ENCODE measurements at regions not wholly inside any gene's neighbourhood (a gene's known extent, or its start where the extent isn't known, plus 50 kb on each side); places are given as distances from the start of the nearest gene placed in this dataset.

DNA sequence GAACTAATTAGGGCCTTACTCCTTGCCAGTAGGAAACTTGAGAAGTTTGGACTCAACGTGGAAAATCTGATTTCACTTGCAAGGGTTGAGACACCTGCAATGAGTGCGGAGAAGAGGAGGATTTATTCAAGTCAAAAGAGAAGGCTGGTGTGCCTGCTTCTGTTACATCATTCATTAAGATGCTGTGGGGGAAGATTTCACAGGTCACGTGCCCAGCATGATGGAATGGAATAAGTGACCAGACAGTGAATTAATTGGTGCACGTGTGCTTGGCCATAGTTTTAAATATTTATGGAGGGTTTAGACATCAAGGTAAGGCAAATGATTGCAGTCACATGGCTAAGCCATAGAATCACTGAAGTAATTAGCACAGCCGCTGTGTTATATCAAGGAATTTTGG lies 155.0 kb downstream of the C7orf25 start:
- no peak for DNase-seq

DNA sequence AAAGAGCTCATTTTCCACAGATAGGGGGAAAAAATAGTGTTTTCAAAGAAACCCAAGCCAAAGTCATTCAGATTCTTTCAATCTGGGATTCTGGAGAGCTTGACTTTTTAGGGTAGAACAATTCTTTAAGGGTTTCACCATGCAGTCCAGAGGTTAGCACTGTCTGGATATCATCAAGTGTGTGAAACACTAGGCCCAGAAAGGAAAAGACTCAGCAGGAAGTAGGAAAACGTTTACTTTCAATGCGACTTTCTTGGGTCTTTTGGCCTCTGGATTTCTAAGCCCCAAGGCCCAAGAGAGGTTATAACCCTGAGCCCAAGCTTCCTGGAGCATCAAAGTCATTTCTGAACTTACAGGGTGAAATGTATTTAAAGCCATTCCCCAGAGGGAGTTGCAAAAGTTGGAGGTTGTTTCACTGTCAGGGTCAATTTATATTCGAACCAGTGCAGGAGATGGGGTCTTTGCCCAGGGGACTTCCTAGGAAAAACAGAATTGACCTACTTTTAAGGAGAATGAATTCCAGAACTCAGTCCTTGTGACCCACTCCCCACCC lies 158.0 kb downstream of the C7orf25 start:
- DNase-seq = no peak

DNA sequence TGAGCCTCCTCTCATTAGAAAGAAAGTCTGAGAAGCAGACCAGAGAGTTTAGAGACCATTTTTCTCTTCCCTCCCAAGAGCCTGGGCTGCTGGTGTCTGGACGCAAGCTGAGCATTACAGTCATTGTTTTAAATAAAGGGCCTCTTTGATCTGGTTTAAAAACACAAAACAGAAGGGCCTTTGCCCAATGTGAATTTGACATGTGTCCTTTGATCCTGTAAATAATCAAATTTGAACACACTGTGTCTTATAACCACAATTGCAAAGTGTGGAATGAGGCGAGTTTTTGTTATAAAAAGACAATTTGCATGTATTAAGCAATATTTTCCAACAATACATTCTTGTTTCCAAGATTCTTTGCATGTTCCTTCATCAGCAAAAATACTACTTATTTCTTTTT lies 158.5 kb downstream of the C7orf25 start:
- DNase-seq = no peak

DNA sequence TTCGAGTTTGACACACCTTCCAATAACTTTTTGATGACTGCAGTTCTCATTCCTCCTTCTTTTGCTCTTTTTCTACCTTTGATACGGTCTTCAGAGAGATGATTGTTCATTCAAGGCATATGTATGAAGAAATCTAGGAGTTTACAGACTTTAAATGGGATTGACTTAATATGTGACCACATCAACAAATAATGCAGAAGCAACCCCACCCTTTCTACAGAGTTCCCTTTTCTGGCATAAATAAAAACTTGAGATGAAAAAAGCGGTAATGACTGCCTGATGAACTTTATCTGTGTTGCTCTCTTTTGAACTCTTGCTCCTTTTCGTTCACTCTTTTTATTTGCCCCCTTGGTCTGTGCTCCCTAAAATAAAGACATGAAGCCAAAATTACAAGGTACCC lies 161.7 kb downstream of the C7orf25 start:
- no peak for DNase-seq

DNA sequence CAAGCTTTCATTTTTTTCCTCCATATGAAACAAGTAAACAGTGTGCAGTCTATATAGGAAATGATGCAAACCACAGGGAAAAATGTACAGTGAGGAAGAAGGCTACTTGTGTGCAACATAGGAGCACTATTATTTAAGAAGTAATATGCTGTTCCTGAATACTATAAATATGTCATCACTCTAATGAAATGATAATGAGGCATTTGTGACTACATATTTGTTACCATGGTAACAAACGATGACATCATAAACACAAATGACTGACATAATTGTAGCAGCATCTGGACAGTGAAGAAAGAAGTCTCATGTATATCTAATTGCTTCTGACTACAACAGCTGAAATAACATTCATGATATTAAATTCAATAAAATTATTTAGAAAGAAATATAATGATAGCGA lies 164.8 kb downstream of the C7orf25 start:
- DNase-seq = no peak

DNA sequence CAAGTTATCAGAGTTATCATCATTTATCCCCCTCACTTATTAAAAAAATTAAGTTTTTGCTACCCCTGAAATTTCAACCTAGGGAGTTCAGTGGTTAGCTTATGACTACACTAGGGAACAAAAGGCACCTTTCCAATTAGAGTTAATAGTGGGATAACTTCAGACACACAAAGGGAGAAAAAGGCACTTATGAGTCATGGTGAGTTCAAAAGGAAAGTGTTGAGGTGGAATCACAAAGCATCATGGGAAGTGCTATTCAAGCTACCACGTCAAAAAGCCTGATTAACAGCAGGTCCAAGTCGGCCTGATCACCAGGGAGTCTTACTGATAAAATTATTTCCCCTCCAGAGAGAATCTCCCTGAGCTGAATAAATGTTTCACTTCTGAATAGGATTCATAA lies 165.7 kb downstream of the C7orf25 start:
- no peak for DNase-seq

DNA sequence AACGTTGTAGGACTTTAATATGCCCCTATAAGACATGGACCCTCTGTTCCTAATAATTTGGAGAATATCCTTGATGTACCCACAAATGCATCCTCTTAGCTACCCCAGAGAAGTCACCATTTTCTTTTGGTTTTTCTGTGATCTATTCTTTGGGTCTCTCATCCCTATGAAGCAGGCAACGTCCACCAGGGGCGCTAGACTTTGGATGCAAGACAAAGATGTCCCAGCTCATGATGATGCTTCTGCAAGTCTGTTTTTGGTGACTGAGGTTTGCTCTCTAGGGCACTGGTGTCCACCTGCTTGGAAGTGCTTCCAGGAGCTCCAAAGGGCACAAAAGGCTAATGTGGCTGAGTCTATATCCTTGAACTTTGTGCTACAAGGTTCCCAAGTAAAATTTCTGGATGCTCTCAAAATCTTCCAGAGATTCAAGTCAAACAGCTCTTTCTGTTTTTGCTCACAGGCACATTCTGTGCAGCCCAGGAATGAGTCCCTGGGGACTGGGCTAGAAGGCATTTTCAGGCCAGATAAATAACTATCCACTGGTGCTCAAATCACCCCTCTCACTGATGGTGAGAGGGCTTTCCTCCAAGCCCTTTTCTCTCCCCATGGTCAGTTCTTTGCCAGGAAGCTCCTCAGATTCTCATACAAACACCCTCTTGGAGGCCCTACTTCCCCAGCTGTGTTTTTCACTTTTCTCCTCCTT lies 166.4 kb downstream of the C7orf25 start:
- peak; percentile 22 for DNase-seq

DNA sequence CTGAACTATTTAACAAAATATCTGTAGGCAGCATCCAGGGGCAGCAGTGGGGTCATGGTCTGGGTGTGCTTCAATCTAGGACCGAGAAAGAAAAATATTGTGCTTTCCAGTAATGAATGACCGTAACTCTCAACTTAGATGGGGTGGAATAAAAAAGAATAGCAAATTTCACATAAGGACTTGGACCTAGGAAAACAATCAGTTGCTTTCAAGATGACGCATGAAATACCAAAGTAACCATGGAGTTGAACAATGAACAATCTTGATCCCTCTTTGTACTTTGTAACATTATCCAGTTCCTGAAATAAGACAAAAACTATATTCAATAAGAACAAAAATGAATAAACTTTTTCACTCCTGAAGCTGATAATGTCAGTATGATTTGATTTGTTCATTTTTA lies 167.1 kb downstream of the C7orf25 start:
- DNase-seq = no peak

DNA sequence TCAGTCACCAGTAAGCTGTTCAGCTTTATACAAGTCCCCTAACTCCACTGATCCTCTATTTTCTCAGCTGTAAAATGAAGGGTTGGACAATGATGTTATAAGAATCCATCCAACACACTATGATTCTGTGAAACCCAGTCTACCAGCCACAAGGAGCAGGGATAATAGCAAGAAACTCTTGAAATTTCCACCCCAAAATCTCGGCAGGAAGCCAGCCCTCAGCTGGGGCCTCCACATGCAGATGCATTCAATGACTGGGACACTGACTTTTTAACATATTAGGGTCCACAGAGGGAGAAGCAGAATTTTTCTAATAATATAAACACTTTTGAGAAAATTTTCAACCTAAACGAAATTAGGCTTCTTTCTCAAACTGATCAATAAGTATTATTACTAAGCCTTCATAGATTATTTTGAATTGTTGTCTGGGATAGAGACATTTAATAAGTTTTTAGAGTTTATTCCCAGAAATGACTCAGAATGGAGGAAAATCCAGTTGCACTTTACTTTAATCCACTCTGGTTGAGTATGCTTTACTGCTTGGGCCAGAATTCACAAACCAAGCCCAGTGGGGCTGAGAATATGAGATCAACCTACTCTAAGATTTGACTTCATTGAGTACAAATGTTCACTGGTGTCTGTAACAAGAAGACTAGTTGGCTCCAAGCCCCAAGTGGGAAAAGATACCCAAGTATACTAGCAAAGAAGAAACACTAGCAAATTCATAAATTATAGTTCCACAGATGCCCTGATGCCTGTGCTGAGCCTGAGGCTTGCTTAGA lies 168.6 kb downstream of the C7orf25 start:
- DNase-seq = no peak

DNA sequence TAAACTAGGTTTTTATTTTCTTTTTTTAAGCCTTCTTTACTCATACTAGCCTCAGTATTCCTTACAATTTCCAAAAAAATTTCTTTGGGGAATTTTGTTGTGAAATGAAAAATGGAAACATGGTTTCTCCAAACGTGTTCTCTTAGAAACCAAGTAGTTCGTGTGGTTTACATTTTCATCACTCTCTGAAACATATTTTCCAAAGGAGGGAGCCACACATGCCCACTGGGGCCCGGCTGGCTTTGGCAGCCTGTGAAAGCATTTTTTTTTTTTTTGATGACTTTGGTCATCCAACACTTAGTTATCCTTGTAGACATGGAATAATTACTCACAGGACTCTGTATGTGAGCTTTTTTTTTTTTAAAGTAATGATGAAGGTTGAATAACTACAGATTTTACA lies 169.6 kb downstream of the C7orf25 start:
- DNase-seq = no peak

DNA sequence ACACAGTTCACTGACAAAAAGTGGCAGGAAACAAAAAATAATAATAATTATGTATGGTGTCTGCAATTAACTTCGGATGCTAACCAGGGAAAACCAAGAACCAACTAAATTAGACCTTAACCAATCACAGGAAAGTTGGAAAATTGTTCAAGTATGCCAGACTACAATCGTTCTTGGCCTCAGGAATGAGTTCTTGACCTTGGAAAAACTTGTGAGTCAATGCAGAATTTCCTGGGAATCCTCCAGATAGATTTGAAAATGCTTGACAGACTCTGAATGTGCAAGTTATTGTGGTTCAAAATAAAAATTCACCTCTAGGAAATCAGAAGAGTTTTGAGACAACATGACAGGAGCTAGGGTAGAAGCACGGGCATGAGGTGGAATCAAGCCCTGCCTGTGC lies 171.5 kb downstream of the C7orf25 start:
- no peak for DNase-seq

DNA sequence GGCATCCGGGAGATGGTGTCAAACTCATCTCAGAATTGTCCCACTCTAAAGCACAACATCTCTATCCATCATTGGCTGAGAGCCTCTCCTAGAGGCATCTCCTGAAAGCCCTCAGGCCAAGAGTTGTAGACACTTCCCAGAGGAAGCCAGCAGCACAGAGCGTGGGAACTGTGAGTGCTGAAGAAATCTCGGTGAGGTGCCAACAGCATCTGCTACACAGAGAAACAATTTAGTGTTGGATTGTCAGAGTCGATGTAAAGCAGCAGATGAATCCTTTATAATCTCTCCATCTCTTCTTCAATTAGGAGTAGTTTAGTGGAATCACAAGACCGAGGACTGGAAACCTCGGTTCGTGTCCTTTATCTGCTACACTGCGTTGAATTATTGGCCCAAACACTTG lies 172.2 kb downstream of the C7orf25 start:
- no peak for DNase-seq

DNA sequence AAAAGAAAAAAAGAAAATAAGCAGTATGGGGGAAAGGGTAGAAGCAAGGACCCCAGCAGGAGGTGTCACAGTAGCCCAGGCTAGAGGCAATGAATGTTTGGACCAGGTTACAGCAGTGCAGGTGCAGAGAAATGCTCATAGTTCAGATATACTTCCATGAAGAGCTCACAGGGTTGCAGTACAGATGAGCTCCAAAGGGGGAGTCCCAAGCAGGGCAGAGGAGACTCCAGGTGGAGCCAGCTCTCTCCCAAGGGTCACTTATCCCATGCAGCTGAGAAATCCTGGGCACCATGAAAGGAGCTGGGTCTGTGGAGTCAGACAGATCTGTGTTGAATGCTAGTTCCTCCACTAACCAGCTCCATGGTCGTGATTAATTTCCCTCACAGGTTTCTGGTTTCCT lies 174.9 kb downstream of the C7orf25 start:
- DNase-seq = no peak

DNA sequence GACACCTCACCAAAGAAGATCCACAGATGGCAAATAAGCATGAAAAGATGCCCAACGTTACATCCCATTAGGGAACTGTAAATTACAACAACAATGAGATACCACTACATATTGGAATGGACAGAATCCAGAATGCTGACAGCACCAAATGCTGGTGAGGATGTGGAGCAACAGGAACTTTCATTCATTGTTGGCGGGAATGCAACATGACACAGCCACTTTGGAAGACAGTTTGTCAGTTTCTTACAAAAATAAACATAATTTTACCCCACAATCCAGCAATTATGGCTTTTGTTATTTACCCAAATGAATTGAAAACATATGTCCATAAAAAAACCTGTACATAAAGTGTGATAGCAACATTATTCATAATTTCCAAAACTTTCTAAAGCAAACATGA lies 176.8 kb downstream of the C7orf25 start:
- DNase-seq = no peak

DNA sequence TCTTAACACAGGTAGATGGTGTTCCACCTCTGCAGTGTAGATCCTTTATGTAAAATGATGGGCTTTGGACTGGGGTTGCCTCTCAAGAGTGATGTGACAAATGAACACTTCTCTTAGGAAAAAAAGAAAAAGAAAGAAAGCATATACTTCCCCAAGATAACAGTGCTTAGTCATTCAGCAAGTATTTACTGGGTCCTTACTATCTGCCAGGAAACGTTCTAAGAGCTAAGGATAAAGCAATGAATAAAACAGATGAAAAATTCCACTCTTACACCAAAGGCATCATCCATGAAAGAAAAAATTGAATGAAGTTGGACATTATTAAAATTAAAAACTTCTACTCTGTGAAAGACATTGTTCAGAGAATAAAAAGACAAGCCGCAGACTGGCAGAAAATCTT lies 177.3 kb downstream of the C7orf25 start:
- DNase-seq = no peak

DNA sequence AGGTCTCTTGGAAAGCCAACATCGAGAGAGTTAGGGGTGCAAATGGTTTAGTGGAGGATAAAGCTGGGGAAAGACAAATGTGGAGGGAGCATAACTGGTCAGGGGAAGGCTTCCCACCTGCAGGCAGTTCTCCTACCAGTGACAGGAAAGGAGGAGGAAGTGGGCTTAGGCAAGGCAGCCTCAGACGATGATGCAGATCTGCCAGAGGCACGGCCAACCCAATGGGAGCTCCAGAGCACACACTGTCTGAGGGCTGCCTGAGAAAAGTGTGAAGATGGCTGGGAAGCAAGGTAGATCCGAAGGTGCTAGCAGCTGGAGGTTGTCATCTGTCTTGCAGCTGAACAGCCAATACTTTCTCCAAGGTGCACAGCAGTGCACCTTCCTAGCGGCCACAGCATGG lies 178.8 kb downstream of the C7orf25 start:
- DNase-seq = no peak

DNA sequence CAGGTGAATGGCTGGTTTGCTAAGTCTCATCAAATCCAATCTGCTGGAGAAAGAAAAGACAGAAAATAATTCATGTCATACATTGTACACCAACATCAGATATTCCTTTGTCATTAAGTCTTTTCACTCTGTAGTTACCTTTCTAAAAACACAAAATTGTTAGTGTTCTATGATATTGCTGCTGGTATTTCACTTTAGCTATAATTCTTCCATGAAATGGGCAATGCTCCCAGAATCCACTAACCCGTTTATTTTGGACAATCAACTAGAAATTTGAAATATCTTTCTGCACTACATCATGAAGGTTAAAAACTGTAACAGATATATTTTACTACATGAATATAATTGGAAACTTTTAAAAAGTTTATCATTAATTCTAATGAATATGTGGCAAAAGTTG lies 181.3 kb downstream of the C7orf25 start:
- DNase-seq = no peak

DNA sequence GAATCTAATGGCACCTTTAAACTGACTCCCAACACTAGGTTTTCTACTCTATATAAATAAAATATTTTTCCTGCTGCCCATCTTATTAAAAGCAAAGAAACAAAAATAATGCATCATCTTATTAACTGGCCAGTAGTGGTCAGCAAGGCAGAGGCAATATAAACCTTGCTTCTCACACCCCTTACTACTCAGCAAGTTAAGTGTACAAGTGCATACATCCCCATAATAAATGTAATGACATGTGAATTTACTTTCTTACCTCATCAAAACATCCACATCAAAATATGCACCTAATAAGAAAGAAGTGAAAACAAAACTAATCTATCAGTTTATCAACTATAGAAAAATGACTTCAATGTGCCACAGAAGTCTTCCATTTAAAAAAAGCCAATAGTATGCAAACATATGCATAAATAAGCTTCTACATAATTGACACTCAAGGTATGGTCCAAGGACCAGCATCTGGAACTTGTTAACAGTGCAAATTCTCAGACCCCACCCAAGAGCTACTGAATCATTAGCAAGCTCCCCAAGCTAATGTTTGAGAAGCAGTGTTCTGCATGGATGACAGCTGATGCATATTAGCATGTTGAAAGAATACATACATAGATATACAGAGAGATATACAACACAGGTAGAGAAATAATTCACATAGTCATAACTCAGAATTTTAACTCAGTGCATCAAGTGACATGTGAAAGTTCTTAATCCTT lies 182.7 kb downstream of the C7orf25 start:
- no peak for DNase-seq

DNA sequence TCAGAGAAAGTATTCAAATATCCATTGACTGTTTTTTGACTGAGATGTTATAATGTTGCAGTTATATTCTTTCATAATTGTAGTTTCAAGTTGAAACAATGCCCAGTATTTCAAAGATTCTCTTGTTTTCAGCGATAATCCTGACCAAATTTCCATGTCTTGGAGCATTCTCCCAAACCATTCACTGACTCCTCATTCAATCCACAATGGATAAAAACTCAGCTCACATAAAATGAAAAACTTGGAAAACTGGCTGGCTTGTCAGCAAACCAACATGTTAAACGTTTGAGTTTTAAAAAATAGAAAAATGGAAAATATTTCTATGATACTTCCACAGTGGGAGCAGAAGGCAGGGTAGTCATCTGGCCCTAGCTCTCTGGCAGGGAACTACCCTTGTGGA lies 184.4 kb downstream of the C7orf25 start:
- DNase-seq = no peak

DNA sequence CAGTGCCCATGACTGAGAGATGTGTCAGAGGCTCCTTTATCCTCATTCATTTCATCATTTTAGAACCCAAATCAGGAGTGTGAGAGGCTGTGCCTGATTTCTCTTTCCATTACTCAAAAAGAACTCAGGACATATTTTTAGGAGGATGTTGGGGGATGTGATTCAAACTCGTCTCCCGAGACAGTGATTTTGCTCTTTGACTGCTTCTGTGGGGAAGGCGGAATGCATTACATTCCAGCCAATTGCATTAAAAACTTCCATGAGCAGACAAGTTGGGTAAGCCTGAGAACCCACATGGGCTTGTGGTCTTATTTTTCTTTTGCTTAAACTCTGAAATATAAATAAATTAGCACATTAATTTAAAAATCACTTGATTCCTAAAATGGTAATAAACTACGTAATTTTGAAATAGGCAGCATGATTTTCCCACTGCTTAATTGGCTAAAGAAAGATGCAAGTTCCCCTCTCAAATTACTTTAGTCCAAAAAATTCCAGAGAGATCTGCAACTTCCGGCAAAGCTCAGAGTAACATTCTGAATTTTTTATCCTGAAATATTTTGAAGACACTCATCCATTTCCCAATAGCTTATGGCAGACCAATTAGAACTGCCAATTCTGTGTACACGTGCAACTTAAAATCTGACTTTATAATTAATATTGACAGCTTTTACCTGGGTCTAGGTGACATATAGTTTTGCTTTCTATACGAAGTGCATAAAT lies 185.6 kb downstream of the C7orf25 start:
- DNase-seq = no peak

DNA sequence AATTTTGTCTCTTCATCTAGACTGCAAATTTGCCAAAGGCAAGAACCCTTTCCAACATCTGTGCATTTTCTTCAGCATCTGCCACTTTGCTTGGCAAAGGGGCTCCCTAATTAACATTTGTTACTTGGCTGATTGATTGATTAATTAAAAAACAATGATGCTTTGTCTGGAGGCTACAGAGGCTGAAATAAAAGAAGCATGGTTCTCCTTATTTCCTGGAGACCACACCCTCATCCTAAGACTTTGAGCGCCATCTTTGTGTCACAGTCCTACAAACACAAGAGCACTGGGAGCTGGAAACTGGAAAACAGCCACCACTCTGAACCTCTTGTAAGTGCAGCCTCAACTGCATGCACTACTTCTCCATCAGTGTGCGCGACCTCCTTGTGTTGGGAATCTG lies 189.2 kb downstream of the C7orf25 start:
- no peak for DNase-seq

DNA sequence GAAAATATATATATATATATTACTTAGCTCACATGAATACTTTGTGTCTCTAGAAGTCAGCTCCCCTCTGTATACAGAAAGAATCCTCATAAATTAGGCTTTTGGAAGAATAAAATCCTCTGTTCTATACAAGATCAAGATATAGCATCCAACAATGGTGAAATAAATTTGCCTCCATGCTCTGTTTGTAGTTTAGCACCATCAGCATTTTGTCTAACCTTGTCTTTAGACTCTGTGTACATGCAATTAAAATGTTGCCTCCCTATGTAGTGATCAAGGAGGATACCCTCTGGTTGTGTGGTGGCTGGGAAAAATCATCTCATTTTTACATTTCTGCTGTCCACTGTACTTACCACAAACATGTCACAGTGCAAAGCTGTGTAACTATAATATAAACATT lies 189.7 kb downstream of the C7orf25 start:
- no peak for DNase-seq

Measured in HCEC 1CT (cell line).